Endothelial cell of umbilical vein (primary cell): ENCODE measurements at regions not wholly inside any gene's neighbourhood (a gene's known extent, or its start where the extent isn't known, plus 50 kb on each side); places are given as distances from the start of the nearest gene placed in this dataset.
"Not testable (repeated sequence)": the region's sequence is repeated elsewhere in the genome, so short reads cannot be mapped to it uniquely, and the experiment has no call there.

Experiments
- BruUV-seq: library from RNA; stranded (reverse); fragments of 400-500 nt; replicated peaks from 2 replicates; lab custom pipeline; 2021; lab: Mats Ljungman, UMichigan
- CTCF ChIA-PET: fragments of 300-600, 350-600 bp; sonication (Branson Sonifier 250); formaldehyde crosslinking; loops from one replicate; lab custom pipeline; 2021; ENCODE audit warnings: antibody characterized with exemption, inconsistent platforms; lab: Charles Lee
- POLR2A ChIA-PET: fragments of 300-600, 350-600 bp; sonication (Branson Sonifier 250); formaldehyde crosslinking; loops from one replicate; lab custom pipeline; 2021; ENCODE audit warnings: antibody characterized with exemption, inconsistent platforms; lab: Charles Lee
- DNase-seq: peaks from one replicate; pipeline ENCODE4 v3.0.0-alpha.2; 2011; ENCODE audit warnings: low read depth, low spot score
- FAIRE-seq: peaks from 2 replicates; lab custom pipeline; 2011; peaks lifted over from hg19 to GRCh38; lab: Jason Lieb, UNC
- H2AFZ ChIP-seq: 2 replicates; pipeline ENCODE4 v1.6.0; 2012; ENCODE audit warnings: low read depth, low read length, control low read depth, inconsistent platforms
- H3K27ac ChIP-seq: 2 replicates; pipeline ENCODE4 v1.5.1; 2011; ENCODE audit warnings: low read depth, mild to moderate bottlenecking, control low read depth, low read length, moderate library complexity; ENCODE audit not compliant: insufficient read depth
- H3K27me3 ChIP-seq, 2 experiments: 2 replicates each; pipeline versions ENCODE4 v1.6.0 to v1.6.1; 2011; ENCODE audit warnings: low read length in 2 of 2, mixed read lengths in 1 of 2; ENCODE audit not compliant: control insufficient read depth in 2 of 2, insufficient read depth in 2 of 2
- H3K36me3 ChIP-seq, 2 experiments: 2 replicates in 1 of 2; 3 replicates in 1 of 2; pipeline ENCODE4 v1.5.1; 2011; ENCODE audit warnings: low read length in 2 of 2, mild to moderate bottlenecking in 1 of 2, moderate library complexity in 1 of 2; ENCODE audit not compliant: control insufficient read depth in 2 of 2, insufficient read depth in 2 of 2; ENCODE audit errors: extremely low read depth in 1 of 2
- H3K4me1 ChIP-seq: 3 replicates; pipeline ENCODE4 v1.5.1; 2011; ENCODE audit warnings: mild to moderate bottlenecking, low read length; ENCODE audit not compliant: control insufficient read depth, insufficient read depth; ENCODE audit errors: extremely low read depth
- H3K4me2 ChIP-seq: 2 replicates; pipeline ENCODE4 v1.6.1; 2011; ENCODE audit warnings: low read length, control low read depth, mixed read lengths; ENCODE audit not compliant: insufficient read depth
- H3K4me3 ChIP-seq, 3 experiments: fragments of 200-600 bp in 1 of 3; sonication (generic), shearing (Covaris generic) in 1 of 3; replicated peaks in 1 of 3; 2 replicates each; pipeline ENCODE4 v1.5.1; 2011 to 2016; ENCODE audit warnings: control low read depth in 3 of 3, low read length in 3 of 3, mild to moderate bottlenecking in 2 of 3, inconsistent platforms in 1 of 3, low read depth in 1 of 3, moderate library complexity in 1 of 3; ENCODE audit not compliant: insufficient read depth in 1 of 3
- H3K79me2 ChIP-seq: 2 replicates; pipeline ENCODE4 v1.6.0; 2012; ENCODE audit warnings: low read length, inconsistent platforms; ENCODE audit not compliant: control insufficient read depth, insufficient read depth
- H3K9ac ChIP-seq: replicated peaks from 2 replicates; pipeline ENCODE3; 2011; ENCODE audit warnings: low read length, control low read depth; ENCODE audit not compliant: insufficient read depth; ENCODE audit errors: extremely low read depth
- H3K9me1 ChIP-seq: replicated peaks from 3 replicates; pipeline ENCODE4 v1.6.0; 2011; ENCODE audit warnings: mild to moderate bottlenecking, low read length; ENCODE audit not compliant: control insufficient read depth, insufficient read depth; ENCODE audit errors: extremely low read depth
- H3K9me3 ChIP-seq: replicated peaks from 2 replicates; pipeline ENCODE4 v1.5.1; 2012; ENCODE audit warnings: low read length, inconsistent platforms; ENCODE audit not compliant: control insufficient read depth, insufficient read depth
- H4K20me1 ChIP-seq: replicated peaks from 2 replicates; pipeline ENCODE3; 2011; ENCODE audit warnings: mild to moderate bottlenecking, low read length; ENCODE audit not compliant: control insufficient read depth, insufficient read depth; ENCODE audit errors: extremely low read depth
- EZH2 ChIP-seq: IDR thresholded peaks from 2 replicates; pipeline ENCODE4 v1.6.1; 2012; ENCODE audit warnings: borderline replicate concordance, low read depth, mild to moderate bottlenecking, moderate library complexity, low read length, inconsistent platforms; ENCODE audit not compliant: severe bottlenecking
- JUN ChIP-seq: IDR thresholded peaks from 2 replicates; pipeline ENCODE4 v1.6.1; 2011; ENCODE audit warnings: borderline replicate concordance, low read depth; ENCODE audit not compliant: insufficient read length, insufficient read depth
- POLR2AphosphoS5 ChIP-seq: IDR thresholded peaks from 2 replicates; pipeline ENCODE4 v1.6.1; 2012; ENCODE audit warnings: low read depth, mild to moderate bottlenecking, control low read depth, low read length, moderate library complexity; ENCODE audit not compliant: insufficient read depth
- dilution Hi-C: fragments of 300-500 bp; cut with MboI; formaldehyde crosslinking; loops from one replicate; pipeline ENCODE4 v1.15.0; 2019; ENCODE audit warnings: low sequenced_read_pairs; ENCODE audit not compliant: extremely low pct_ligation_motif_present
- intact Hi-C: fragments of 100-400 bp; cut with micrococcal nuclease; formaldehyde crosslinking; loops from one replicate; pipeline ENCODE4 v1.10.0; 2022
- TF ChIP-seq, protein P1 (sequence below): IDR thresholded peaks from 2 replicates; pipeline ENCODE4 v1.6.1; 2011; ENCODE audit not compliant: insufficient read depth, insufficient read length
- TF ChIP-seq, protein P2 (sequence below), 2 donors: IDR thresholded peaks; 1 replicate in 1 of 2; 2 replicates in 1 of 2; pipeline ENCODE4 v1.5.1; 2011; ENCODE audit warnings: low read length in 2 of 2, mild to moderate bottlenecking in 2 of 2, moderate library complexity in 2 of 2, control low read depth in 1 of 2, inconsistent platforms in 1 of 2, low read depth in 1 of 2; ENCODE audit not compliant: insufficient read depth in 1 of 2; ENCODE audit errors: extremely low read depth in 1 of 2

DNA sequence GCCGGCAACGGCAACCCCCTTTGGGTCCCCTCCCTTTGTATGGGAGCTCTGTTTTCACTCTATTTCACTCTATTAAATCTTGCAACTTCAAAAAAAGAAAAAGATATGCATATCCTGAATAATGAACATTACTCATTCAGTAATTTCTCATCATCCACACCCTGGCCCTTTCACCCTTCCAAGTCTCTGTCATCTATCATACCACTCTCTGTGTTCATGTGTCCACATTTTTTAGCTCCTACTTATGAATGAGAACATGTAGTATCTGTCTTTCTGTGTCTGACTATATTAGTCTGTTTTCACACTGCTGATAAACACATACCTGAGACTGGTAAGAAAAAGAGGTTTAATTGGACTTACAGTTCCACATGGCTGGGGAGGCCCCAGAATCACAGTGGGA, 209.8 kb upstream of the DDHD1 start:
- H2AFZ ChIP-seq, H3K27me3 ChIP-seq, POLR2A ChIA-PET, DNase-seq, H3K4me3 ChIP-seq, FAIRE-seq, H3K9ac ChIP-seq, H3K36me3 ChIP-seq, intact Hi-C loops, H3K27ac ChIP-seq, CTCF ChIA-PET, H3K9me3 ChIP-seq, BruUV-seq, H4K20me1 ChIP-seq, H3K4me2 ChIP-seq, dilution Hi-C loops, H3K9me1 ChIP-seq, H3K79me2 ChIP-seq: not testable (repeated sequence)
- H3K4me1 ChIP-seq = peaks cover 23% of the 10 kb centered on the region

DNA sequence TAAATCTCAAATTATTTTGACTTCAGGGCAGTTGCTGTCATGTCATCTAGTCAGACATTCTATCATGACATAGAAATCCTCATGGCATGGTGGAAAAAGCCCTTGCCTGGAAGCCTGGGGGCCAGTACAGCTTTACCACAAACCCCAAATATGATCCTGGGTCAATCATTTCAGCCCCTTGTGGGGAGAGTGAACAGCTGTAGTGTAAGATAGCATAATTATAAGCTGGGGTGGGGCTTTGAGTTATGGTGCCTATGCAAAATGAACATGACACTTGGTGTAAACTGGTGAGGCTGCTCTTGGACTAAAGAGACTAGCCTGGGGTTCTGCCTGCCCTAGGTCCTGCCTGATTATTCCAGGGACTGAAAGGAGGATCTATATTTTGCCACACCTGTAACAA, 207.7 kb upstream of the DDHD1 start:
- H3K9ac ChIP-seq = no peak overlapping the region

More for the DNA sequence above, 207.7 kb upstream of the DDHD1 start:
- peaks cover 4% of the 10 kb centered on the region for H3K4me1 ChIP-seq
- no TSS peak for BruUV-seq
- H3K4me2 ChIP-seq = no peak overlapping the region
- no peak overlapping the region for H3K27ac ChIP-seq
- no peaks in the 10 kb centered on the region for H3K36me3 ChIP-seq
- H3K9me1 ChIP-seq = no peaks in the 10 kb centered on the region
- ChIA-PET CTCF (no interaction called here), POLR2A (no interaction called here)
- H2AFZ ChIP-seq = no peak overlapping the region
- dilution Hi-C loops (no loop called here), intact Hi-C loops (no loop called here)
- TF ChIP-seq POLR2AphosphoS5 (no peak), JUN (no peak), EZH2 (no peak)
- TF ChIP-seq, protein P1, sequence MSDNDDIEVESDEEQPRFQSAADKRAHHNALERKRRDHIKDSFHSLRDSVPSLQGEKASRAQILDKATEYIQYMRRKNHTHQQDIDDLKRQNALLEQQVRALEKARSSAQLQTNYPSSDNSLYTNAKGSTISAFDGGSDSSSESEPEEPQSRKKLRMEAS = no peak
- TF ChIP-seq, protein P2, sequence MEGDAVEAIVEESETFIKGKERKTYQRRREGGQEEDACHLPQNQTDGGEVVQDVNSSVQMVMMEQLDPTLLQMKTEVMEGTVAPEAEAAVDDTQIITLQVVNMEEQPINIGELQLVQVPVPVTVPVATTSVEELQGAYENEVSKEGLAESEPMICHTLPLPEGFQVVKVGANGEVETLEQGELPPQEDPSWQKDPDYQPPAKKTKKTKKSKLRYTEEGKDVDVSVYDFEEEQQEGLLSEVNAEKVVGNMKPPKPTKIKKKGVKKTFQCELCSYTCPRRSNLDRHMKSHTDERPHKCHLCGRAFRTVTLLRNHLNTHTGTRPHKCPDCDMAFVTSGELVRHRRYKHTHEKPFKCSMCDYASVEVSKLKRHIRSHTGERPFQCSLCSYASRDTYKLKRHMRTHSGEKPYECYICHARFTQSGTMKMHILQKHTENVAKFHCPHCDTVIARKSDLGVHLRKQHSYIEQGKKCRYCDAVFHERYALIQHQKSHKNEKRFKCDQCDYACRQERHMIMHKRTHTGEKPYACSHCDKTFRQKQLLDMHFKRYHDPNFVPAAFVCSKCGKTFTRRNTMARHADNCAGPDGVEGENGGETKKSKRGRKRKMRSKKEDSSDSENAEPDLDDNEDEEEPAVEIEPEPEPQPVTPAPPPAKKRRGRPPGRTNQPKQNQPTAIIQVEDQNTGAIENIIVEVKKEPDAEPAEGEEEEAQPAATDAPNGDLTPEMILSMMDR (IDR thresholded peaks at IDR 0.05; ENCODE audit: extremely low read depth in 1 of 2, insufficient read depth in 1 of 2, low read depth in 1 of 2, low read length in 2 of 2) = no peak
- no peaks in the 10 kb centered on the region for H3K9me3 ChIP-seq
- no peaks in the 10 kb centered on the region for H3K27me3 ChIP-seq
- no peaks in the 10 kb centered on the region for H3K79me2 ChIP-seq
- FAIRE-seq (no peak), DNase-seq (no peak)
- H4K20me1 ChIP-seq = no peaks in the 10 kb centered on the region
- no peak overlapping the region for H3K4me3 ChIP-seq
